ENCODE measurements at regions not wholly inside any gene's neighbourhood (a gene's known extent, or its start where the extent isn't known, plus 50 kb on each side); places are given as distances from the start of the nearest gene placed in this dataset.

GRCh38 chr6:139812939-139813338 is 438.5 kb upstream of the CITED2 start:
- no peak for DNase-seq (ENCODE audit: low spot score)

GRCh38 chr6:139801571-139802321 is 427.3 kb upstream of the CITED2 start:
- no peak for DNase-seq (ENCODE audit: low spot score)

GRCh38 chr6:139800837-139801236 is 426.4 kb upstream of the CITED2 start:
- no peak for DNase-seq (ENCODE audit: low spot score)

GRCh38 chr6:139790527-139790926 is 416.1 kb upstream of the CITED2 start:
- no peak for DNase-seq (ENCODE audit: low spot score)

- DNase-seq (ENCODE audit: low spot score) = no peak
These were observed 409.8 kb upstream of the CITED2 start for GRCh38 chr6:139784222-139784769.

- no peak for DNase-seq (ENCODE audit: low spot score)
These were observed 405.7 kb upstream of the CITED2 start for GRCh38 chr6:139779988-139780774.

GRCh38 chr6:139778688-139779087 is 404.2 kb upstream of the CITED2 start:
- peak; percentile 14 for DNase-seq (ENCODE audit: low spot score)

GRCh38 chr6:139778106-139778505 is 403.7 kb upstream of the CITED2 start:
- no peak for DNase-seq (ENCODE audit: low spot score)

- DNase-seq (ENCODE audit: low spot score) = no peak
These were observed 402.9 kb upstream of the CITED2 start for GRCh38 chr6:139777202-139777970.

- DNase-seq (ENCODE audit: low spot score) = no peak
These were observed 401.6 kb upstream of the CITED2 start for GRCh38 chr6:139776041-139776440.

GRCh38 chr6:139768196-139768595 is 393.7 kb upstream of the CITED2 start:
- DNase-seq (ENCODE audit: low spot score) = no peak

- DNase-seq (ENCODE audit: low spot score) = no peak
These were observed 392.3 kb upstream of the CITED2 start for GRCh38 chr6:139766796-139767195.

- DNase-seq (ENCODE audit: low spot score) = peak; percentile 12
These were observed 391.4 kb upstream of the CITED2 start for GRCh38 chr6:139765825-139766285.

GRCh38 chr6:139764498-139764986 is 390.1 kb upstream of the CITED2 start:
- peak; percentile 54 for DNase-seq (ENCODE audit: low spot score)

- no peak for DNase-seq (ENCODE audit: low spot score)
These were observed 389.2 kb upstream of the CITED2 start for GRCh38 chr6:139763468-139764210.

- no peak for DNase-seq (ENCODE audit: low spot score)
These were observed 388.2 kb upstream of the CITED2 start for GRCh38 chr6:139762587-139763031.

GRCh38 chr6:139760128-139760527 is 385.7 kb upstream of the CITED2 start:
- DNase-seq (ENCODE audit: low spot score) = no peak

GRCh38 chr6:139759086-139759485 is 384.6 kb upstream of the CITED2 start:
- DNase-seq (ENCODE audit: low spot score) = no peak

GRCh38 chr6:139758209-139758611 is 383.8 kb upstream of the CITED2 start:
- DNase-seq (ENCODE audit: low spot score) = no peak

- DNase-seq (ENCODE audit: low spot score) = no peak
These were observed 383.3 kb upstream of the CITED2 start for GRCh38 chr6:139757784-139758183.

GRCh38 chr6:139756381-139756780 is 381.9 kb upstream of the CITED2 start:
- no peak for DNase-seq (ENCODE audit: low spot score)
